H1 (cell line): ENCODE measurements at regions not wholly inside any gene's neighbourhood (a gene's known extent, or its start where the extent isn't known, plus 50 kb on each side); places are given as distances from the start of the nearest gene placed in this dataset.

Source experiments
- CTCF ChIA-PET: fragments of 300-600 bp; sonication (Branson Sonifier 250); formaldehyde crosslinking; loops from one replicate; lab custom pipeline; 2021; ENCODE audit not compliant: partially characterized antibody; lab: Charles Lee
- POLR2A ChIA-PET: fragments of 300-600 bp; sonication (Branson Sonifier 250); formaldehyde crosslinking; loops from one replicate; lab custom pipeline; 2021; ENCODE audit warnings: inconsistent platforms; ENCODE audit not compliant: partially characterized antibody; lab: Charles Lee
- DNase-seq, 2 experiments: peaks; one replicate each; pipeline versions ENCODE4 v3.0.0 to v3.0.0-alpha.2; 2010 to 2022; ENCODE audit warnings: low spot score in 2 of 2, low read depth in 1 of 2, mixed read lengths in 1 of 2
- FAIRE-seq: peaks from 2 replicates; lab custom pipeline; 2011; peaks lifted over from hg19 to GRCh38; lab: Jason Lieb, UNC
- H2AFZ ChIP-seq: 2 replicates; pipeline ENCODE4 v1.8.1; 2012; ENCODE audit warnings: low read length, inconsistent platforms
- H2AK5ac ChIP-seq: 2 replicates; pipeline ENCODE4 v1.6.1; 2013; ENCODE audit warnings: low read depth, low read length
- H2BK120ac ChIP-seq: replicated peaks from 2 replicates; pipeline ENCODE3; 2013; ENCODE audit warnings: low read depth, low read length, inconsistent platforms
- H2BK12ac ChIP-seq: 2 replicates; pipeline ENCODE4 v1.6.1; 2013; ENCODE audit warnings: low read depth, low read length
- H2BK15ac ChIP-seq: 2 replicates; pipeline ENCODE4 v1.6.1; 2013; ENCODE audit warnings: low read length
- H2BK20ac ChIP-seq: 2 replicates; pipeline ENCODE4 v1.6.1; 2013; ENCODE audit warnings: low read length
- H2BK5ac ChIP-seq: 2 replicates; pipeline ENCODE4 v1.6.1; 2013; ENCODE audit warnings: low read depth, low read length
- H3K14ac ChIP-seq: 2 replicates; pipeline ENCODE4 v1.6.1; 2013; ENCODE audit warnings: inconsistent platforms; ENCODE audit not compliant: insufficient read length
- H3K18ac ChIP-seq: 2 replicates; pipeline ENCODE4 v1.6.1; 2013; ENCODE audit warnings: low read length; ENCODE audit errors: extremely low read depth
- H3K23ac ChIP-seq: 2 replicates; pipeline ENCODE4 v1.6.1; 2013; ENCODE audit warnings: inconsistent platforms; ENCODE audit not compliant: insufficient read length
- H3K23me2 ChIP-seq: 2 replicates; pipeline ENCODE4 v1.6.1; 2013; ENCODE audit warnings: low read depth, low read length
- H3K27ac ChIP-seq: 2 replicates; pipeline ENCODE4 v1.6.1; 2011; ENCODE audit warnings: low read depth, low read length, inconsistent platforms
- H3K27me3 ChIP-seq, 4 experiments: replicated peaks in 1 of 4; 1 replicate in 1 of 4; 2 replicates in 3 of 4; pipeline versions ENCODE4 v1.6.1 to v1.8.1; 2011 to 2013; ENCODE audit warnings: low read length in 3 of 4, mild to moderate bottlenecking in 3 of 4, inconsistent platforms in 2 of 4, mixed read lengths in 2 of 4, moderate library complexity in 1 of 4; ENCODE audit not compliant: control insufficient read depth in 3 of 4, insufficient read depth in 3 of 4; ENCODE audit errors: extremely low read depth in 1 of 4
- H3K36me3 ChIP-seq, 4 experiments: 2 replicates each; pipeline versions ENCODE4 v1.6.1 to v1.8.1; 2011 to 2013; ENCODE audit warnings: mild to moderate bottlenecking in 4 of 4, low read length in 3 of 4, moderate library complexity in 2 of 4, control low read depth in 1 of 4, inconsistent platforms in 1 of 4; ENCODE audit not compliant: insufficient read depth in 4 of 4, control insufficient read depth in 2 of 4
- H3K4ac ChIP-seq: replicated peaks from 2 replicates; pipeline ENCODE3; 2013; ENCODE audit warnings: low read length, low read depth, mixed read lengths, inconsistent platforms; ENCODE audit not compliant: insufficient read length
- H3K4me1 ChIP-seq, 4 experiments: replicated peaks in 1 of 4; 1 replicate in 1 of 4; 2 replicates in 3 of 4; pipeline versions ENCODE4 v1.6.1 to v1.8.1; 2011 to 2013; ENCODE audit warnings: low read length in 3 of 4, inconsistent platforms in 2 of 4, mixed read lengths in 1 of 4; ENCODE audit not compliant: insufficient read depth in 4 of 4, control insufficient read depth in 3 of 4
- H3K4me2 ChIP-seq, 2 experiments: 2 replicates each; pipeline versions ENCODE4 v1.6.1 to v1.8.1; 2011 to 2013; ENCODE audit warnings: low read depth in 2 of 2, low read length in 2 of 2, control low read depth in 1 of 2, inconsistent platforms in 1 of 2, mild to moderate bottlenecking in 1 of 2; ENCODE audit not compliant: insufficient read depth in 1 of 2
- H3K4me3 ChIP-seq, 4 experiments: fragments of 200-600, 300-600 bp in 1 of 4; sonication (generic), shearing (Covaris generic), sonication (Bioruptor Twin) in 1 of 4; 2 replicates each; pipeline versions ENCODE4 v1.5.1 to v1.8.1; 2011 to 2016; ENCODE audit warnings: low read length in 4 of 4, low read depth in 3 of 4, control low read depth in 2 of 4, inconsistent platforms in 2 of 4, mild to moderate bottlenecking in 2 of 4, mixed read lengths in 1 of 4, moderate library complexity in 1 of 4; ENCODE audit not compliant: insufficient read depth in 2 of 4; ENCODE audit errors: extremely low read depth in 1 of 4
- H3K56ac ChIP-seq: replicated peaks from 2 replicates; pipeline ENCODE3; 2013; ENCODE audit warnings: low read depth, mild to moderate bottlenecking, mixed read lengths, low read length, inconsistent platforms; ENCODE audit not compliant: insufficient read length
- H3K79me1 ChIP-seq: 2 replicates; pipeline ENCODE4 v1.6.1; 2013; ENCODE audit warnings: low read depth, low read length, control low read depth
- H3K79me2 ChIP-seq, 2 experiments: 2 replicates each; pipeline versions ENCODE4 v1.6.1 to v1.8.1; 2012 to 2013; ENCODE audit warnings: low read length in 2 of 2, mild to moderate bottlenecking in 2 of 2, inconsistent platforms in 1 of 2; ENCODE audit not compliant: insufficient read depth in 2 of 2, control insufficient read depth in 1 of 2
- H3K9ac ChIP-seq, 4 experiments: replicated peaks in 1 of 4; 1 replicate in 1 of 4; 2 replicates in 3 of 4; pipeline versions ENCODE4 v1.6.1 to v1.8.1; 2011 to 2013; ENCODE audit warnings: low read depth in 3 of 4, low read length in 3 of 4, control low read depth in 2 of 4, mild to moderate bottlenecking in 2 of 4, moderate library complexity in 2 of 4, inconsistent platforms in 1 of 4; ENCODE audit errors: extremely low read depth in 1 of 4
- H3K9me3 ChIP-seq, 2 experiments: 2 replicates each; pipeline versions ENCODE4 v1.6.1 to v1.8.1; 2012 to 2013; ENCODE audit warnings: mild to moderate bottlenecking in 2 of 2, moderate library complexity in 2 of 2, control low read depth in 1 of 2, inconsistent platforms in 1 of 2, low read depth in 1 of 2, low read length in 1 of 2, mixed read lengths in 1 of 2; ENCODE audit not compliant: insufficient read depth in 2 of 2
- H4K20me1 ChIP-seq, 2 experiments: replicated peaks in 1 of 2; 2 replicates each; pipeline versions ENCODE3 to v1.8.1; 2011 to 2013; ENCODE audit warnings: inconsistent platforms in 2 of 2, low read length in 2 of 2, mild to moderate bottlenecking in 1 of 2; ENCODE audit not compliant: insufficient read depth in 2 of 2, control insufficient read depth in 1 of 2
- H4K5ac ChIP-seq: 2 replicates; pipeline ENCODE4 v1.6.1; 2013; ENCODE audit warnings: low read length, low read depth, mixed read lengths, inconsistent platforms; ENCODE audit not compliant: insufficient read length
- H4K8ac ChIP-seq: 2 replicates; pipeline ENCODE4 v1.8.0; 2013; ENCODE audit warnings: mild to moderate bottlenecking, moderate library complexity, low read length, inconsistent platforms; ENCODE audit not compliant: insufficient read depth; ENCODE audit errors: extremely low read depth
- H4K91ac ChIP-seq: replicated peaks from 2 replicates; pipeline ENCODE3; 2013; ENCODE audit warnings: low read length, mixed read lengths, inconsistent platforms; ENCODE audit not compliant: insufficient read length
- BCL11A ChIP-seq, 2 experiments: IDR thresholded peaks; one replicate each; pipeline ENCODE4 v1.6.1; 2011; ENCODE audit warnings: low read depth in 2 of 2, low read length in 2 of 2, mild to moderate bottlenecking in 2 of 2
- CBX8 ChIP-seq: fragments of 300-800, 300-1000 bp; sonication (generic); IDR thresholded peaks from 2 replicates; pipeline ENCODE4 v1.7.1; 2016; ENCODE audit warnings: low read depth, low read length, borderline replicate concordance
- EP300 ChIP-seq, 2 experiments: IDR thresholded peaks; 1 replicate in 1 of 2; 2 replicates in 1 of 2; pipeline ENCODE4 v1.6.1; 2011 to 2012; ENCODE audit warnings: low read depth in 2 of 2, low read length in 2 of 2, mild to moderate bottlenecking in 2 of 2, borderline replicate concordance in 1 of 2, inconsistent platforms in 1 of 2, moderate library complexity in 1 of 2
- GTF2F1 ChIP-seq: IDR thresholded peaks from 2 replicates; pipeline ENCODE4 v1.6.1; 2012; ENCODE audit warnings: low read depth, low read length, improper control_type of control experiment, borderline replicate concordance
- JUN ChIP-seq: IDR thresholded peaks from 2 replicates; pipeline ENCODE4 v1.6.1; 2011; ENCODE audit warnings: low read depth, mild to moderate bottlenecking, improper control_type of control experiment, low read length
- JUND ChIP-seq: IDR thresholded peaks from 2 replicates; pipeline ENCODE4 v1.6.1; 2011; ENCODE audit warnings: mild to moderate bottlenecking, improper control_type of control experiment, low read length
- MAFK ChIP-seq: IDR thresholded peaks from 2 replicates; pipeline ENCODE4 v1.6.1; 2012; ENCODE audit warnings: low read depth, mild to moderate bottlenecking, improper control_type of control experiment, low read length
- POLR2AphosphoS5 ChIP-seq: IDR thresholded peaks from 2 replicates; pipeline ENCODE4 v1.6.1; 2011; ENCODE audit warnings: low read depth, low read length
- RBBP5 ChIP-seq: IDR thresholded peaks from 2 replicates; pipeline ENCODE4 v1.7.1; 2012; ENCODE audit warnings: low read depth, mild to moderate bottlenecking, inconsistent platforms, low read length, moderate library complexity, borderline replicate concordance
- RXRA ChIP-seq: IDR thresholded peaks from 2 replicates; pipeline ENCODE4 v1.6.1; 2011; ENCODE audit warnings: low read depth, mild to moderate bottlenecking, low read length, moderate library complexity; ENCODE audit not compliant: insufficient read depth
- SP1 ChIP-seq: IDR thresholded peaks from 2 replicates; pipeline ENCODE4 v1.6.1; 2011; ENCODE audit warnings: low read depth, low read length
- SRF ChIP-seq: IDR thresholded peaks from 2 replicates; pipeline ENCODE4 v1.6.1; 2011; ENCODE audit warnings: mild to moderate bottlenecking, low read depth, low read length, moderate library complexity
- SUZ12 ChIP-seq: fragments of 200-600 bp; sonication (generic); IDR thresholded peaks from 2 replicates; pipeline ENCODE4 v1.6.1; 2012; ENCODE audit warnings: mild to moderate bottlenecking, inconsistent platforms, low read length, moderate library complexity, mixed read lengths
- TBP ChIP-seq: IDR thresholded peaks from 2 replicates; pipeline ENCODE4 v1.6.1; 2011; ENCODE audit warnings: low read depth, low read length, improper control_type of control experiment
- WGBS, 2 experiments: shearing (Covaris generic) in 1 of 2; methylation state at CpG; one replicate each; pipeline versions ENCODE4 v1.1.6 to v1.1.7; 2013 to 2015; ENCODE audit warnings: low lambda C conversion rate in 2 of 2, mixed read lengths in 2 of 2, inconsistent platforms in 1 of 2, low coverage in 1 of 2, missing lambda C conversion rate in 1 of 2; ENCODE audit not compliant: insufficient replicate concordance in 2 of 2, insufficient coverage in 1 of 2, insufficient read length in 1 of 2; ENCODE audit errors: extremely low coverage in 1 of 2, missing lambda C conversion rate in 1 of 2; 5-methylcytosine and 5-hydroxymethylcytosine counted together
- TF ChIP-seq, protein P1 (sequence below): IDR thresholded peaks from 2 replicates; pipeline ENCODE4 v1.6.1; 2011; ENCODE audit warnings: low read length, improper control_type of control experiment

DNA sequence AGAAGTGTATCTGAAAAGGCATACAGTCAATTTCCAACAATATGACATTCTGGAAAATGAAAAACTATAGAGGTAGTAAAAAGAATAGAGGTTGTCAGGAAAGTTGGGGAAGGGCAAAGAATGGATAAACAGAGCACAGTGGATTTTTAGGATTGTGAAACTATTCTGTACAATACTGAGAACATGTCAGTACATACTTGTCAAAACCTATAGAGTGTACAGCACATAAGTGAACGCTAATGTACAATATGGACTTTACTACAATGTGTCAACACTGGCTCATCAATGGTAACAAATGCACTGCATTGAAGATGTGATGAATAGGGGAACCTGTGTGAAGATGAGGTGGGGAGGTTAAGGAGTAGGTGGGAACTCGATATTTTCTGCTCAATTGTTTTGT is 483.0 kb upstream of the PFKP start:
- H3K79me2 ChIP-seq, result no peaks in the 10 kb centered on the region
- POLR2A ChIA-PET, result no interaction called here
- CTCF ChIA-PET, result no interaction called here
- no peak for TF ChIP-seq SP1
- TF ChIP-seq MAFK, result no peak
- TF ChIP-seq EP300 (IDR thresholded peaks at IDR 0.05; ENCODE audit: borderline replicate concordance in 1 of 2, low read depth in 2 of 2, low read length in 2 of 2), result no peak
- TF ChIP-seq RBBP5, result no peak
- no peak for TF ChIP-seq JUND
- TF ChIP-seq RXRA, result no peak
- no peak for TF ChIP-seq GTF2F1
- no peak for TF ChIP-seq POLR2AphosphoS5
- no peak for TF ChIP-seq CBX8
- TF ChIP-seq, protein P1, sequence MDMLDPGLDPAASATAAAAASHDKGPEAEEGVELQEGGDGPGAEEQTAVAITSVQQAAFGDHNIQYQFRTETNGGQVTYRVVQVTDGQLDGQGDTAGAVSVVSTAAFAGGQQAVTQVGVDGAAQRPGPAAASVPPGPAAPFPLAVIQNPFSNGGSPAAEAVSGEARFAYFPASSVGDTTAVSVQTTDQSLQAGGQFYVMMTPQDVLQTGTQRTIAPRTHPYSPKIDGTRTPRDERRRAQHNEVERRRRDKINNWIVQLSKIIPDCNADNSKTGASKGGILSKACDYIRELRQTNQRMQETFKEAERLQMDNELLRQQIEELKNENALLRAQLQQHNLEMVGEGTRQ, result no peak
- TF ChIP-seq JUN, result no peak
- TF ChIP-seq TBP, result no peak
- no peak for TF ChIP-seq SUZ12
- no peak for TF ChIP-seq BCL11A (IDR thresholded peaks at IDR 0.05; ENCODE audit: low read depth in 2 of 2, low read length in 2 of 2)
- TF ChIP-seq SRF, result no peak

More for the DNA sequence above, 483.0 kb upstream of the PFKP start:
- Histone ChIP-seq H3K9me3 (no peaks in the 10 kb centered on the region), H4K20me1 (no peaks in the 10 kb centered on the region), H2BK5ac (no peak overlapping the region), H3K56ac (no peak overlapping the region), H3K23me2 (no peaks in the 10 kb centered on the region), H3K23ac (no peak overlapping the region), H3K14ac (no peak overlapping the region), H3K4me1 (no peaks in the 10 kb centered on the region), H2BK120ac (no peak overlapping the region), H4K8ac (no peak overlapping the region), H4K5ac (no peak overlapping the region), H3K9ac (no peak overlapping the region), H3K36me3 (no peaks in the 10 kb centered on the region), H2AK5ac (no peak overlapping the region), H2BK15ac (no peak overlapping the region), H2AFZ (no peak overlapping the region), H4K91ac (no peak overlapping the region), H3K18ac (no peak overlapping the region), H3K4me3 (no peak overlapping the region), H2BK20ac (no peak overlapping the region), H2BK12ac (no peak overlapping the region), H3K27me3 (peaks cover 0 to 1% (median 0%) of the 10 kb centered on the region in 4 experiments; a peak in 1 of 7 replicates), H3K27ac (no peak overlapping the region), H3K79me1 (no peaks in the 10 kb centered on the region), H3K4me2 (no peak overlapping the region), H3K4ac (no peak overlapping the region)
- WGBS, 2 experiments, result 90% methylated on average over 2 of the region's 2 CpGs; no CpG with 5 or more reads in 1 of the 2 experiments
- DNase-seq (no peak), FAIRE-seq (peak; percentile 36)
